ENCODE measurements at regions not wholly inside any gene's neighbourhood (a gene's known extent, or its start where the extent isn't known, plus 50 kb on each side); places are given as distances from the start of the nearest gene placed in this dataset.
"Not testable (repeated sequence)": the region's sequence is repeated elsewhere in the genome, so short reads cannot be mapped to it uniquely, and the experiment has no call there.

DNA sequence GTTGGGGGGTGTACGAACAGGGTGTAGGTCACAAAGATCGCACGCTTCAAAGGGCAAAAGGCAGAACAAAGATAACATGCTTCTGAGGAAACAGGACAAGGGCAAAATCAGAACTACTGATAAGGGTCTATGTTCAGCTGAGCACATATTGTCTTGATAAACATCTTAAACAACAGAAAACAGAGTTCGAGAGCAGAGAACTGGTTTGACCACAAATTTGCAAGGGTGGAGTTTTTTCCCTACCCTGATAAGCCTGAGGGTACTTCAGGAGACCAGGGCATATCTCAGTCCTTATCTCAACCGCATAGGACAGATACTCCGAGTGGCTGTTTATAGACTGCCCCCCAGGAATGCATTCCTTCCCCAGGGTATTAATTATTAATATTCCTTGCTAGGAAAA, 139.1 kb upstream of the CNTNAP4 start:
- TF ChIP-seq, protein P1, sequence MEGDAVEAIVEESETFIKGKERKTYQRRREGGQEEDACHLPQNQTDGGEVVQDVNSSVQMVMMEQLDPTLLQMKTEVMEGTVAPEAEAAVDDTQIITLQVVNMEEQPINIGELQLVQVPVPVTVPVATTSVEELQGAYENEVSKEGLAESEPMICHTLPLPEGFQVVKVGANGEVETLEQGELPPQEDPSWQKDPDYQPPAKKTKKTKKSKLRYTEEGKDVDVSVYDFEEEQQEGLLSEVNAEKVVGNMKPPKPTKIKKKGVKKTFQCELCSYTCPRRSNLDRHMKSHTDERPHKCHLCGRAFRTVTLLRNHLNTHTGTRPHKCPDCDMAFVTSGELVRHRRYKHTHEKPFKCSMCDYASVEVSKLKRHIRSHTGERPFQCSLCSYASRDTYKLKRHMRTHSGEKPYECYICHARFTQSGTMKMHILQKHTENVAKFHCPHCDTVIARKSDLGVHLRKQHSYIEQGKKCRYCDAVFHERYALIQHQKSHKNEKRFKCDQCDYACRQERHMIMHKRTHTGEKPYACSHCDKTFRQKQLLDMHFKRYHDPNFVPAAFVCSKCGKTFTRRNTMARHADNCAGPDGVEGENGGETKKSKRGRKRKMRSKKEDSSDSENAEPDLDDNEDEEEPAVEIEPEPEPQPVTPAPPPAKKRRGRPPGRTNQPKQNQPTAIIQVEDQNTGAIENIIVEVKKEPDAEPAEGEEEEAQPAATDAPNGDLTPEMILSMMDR (IDR thresholded peaks at IDR 0.05): not testable (repeated sequence)
- TF ChIP-seq POLR2A (IDR thresholded peaks at IDR 0.05): not testable (repeated sequence)
